HEK293 (cell line): ENCODE measurements at regions not wholly inside any gene's neighbourhood (a gene's known extent, or its start where the extent isn't known, plus 50 kb on each side); places are given as distances from the start of the nearest gene placed in this dataset.

Source experiments
- CTCF ChIA-PET: fragments of 350-600 bp; formaldehyde crosslinking; extraction: SDS; loops from one replicate; lab custom pipeline; 2021; ENCODE audit warnings: antibody characterized with exemption; lab: Yijun Ruan, JAX
- POLR2A ChIA-PET: fragments of 300-600 bp; formaldehyde crosslinking; extraction: SDS; loops from one replicate; lab custom pipeline; 2020; ENCODE audit warnings: antibody characterized with exemption, inconsistent platforms; lab: Yijun Ruan, JAX
- H3K27ac ChIP-seq: fragments of 200-500 bp; sonication (Bioruptor generic); 2 replicates; pipeline ENCODE4 v1.5.1; 2014; ENCODE audit warnings: low read depth, low read length, control low read depth, inconsistent platforms; ENCODE audit errors: extremely low read depth
- H3K36me3 ChIP-seq, 2 experiments: fragments of 200-500 bp in 1 of 2; sonication (Bioruptor generic) in 1 of 2; 1 replicate in 1 of 2; 2 replicates in 1 of 2; pipeline ENCODE4 v1.5.1; 2014 to 2017; ENCODE audit warnings: inconsistent platforms in 2 of 2, low read length in 2 of 2; ENCODE audit not compliant: control insufficient read depth in 2 of 2, insufficient read depth in 1 of 2
- H3K4me1 ChIP-seq: fragments of 200-500 bp; sonication (Bioruptor generic); 2 replicates; pipeline ENCODE4 v1.5.1; 2014; ENCODE audit warnings: mild to moderate bottlenecking, low read length, inconsistent platforms; ENCODE audit not compliant: control insufficient read depth, insufficient read depth
- H3K4me3 ChIP-seq: 2 replicates; pipeline ENCODE4 v1.5.1; 2011; ENCODE audit warnings: low read depth, mild to moderate bottlenecking, control low read depth, low read length, moderate library complexity
- H3K9me3 ChIP-seq: fragments of 200-500 bp; sonication (Bioruptor generic); 2 replicates; pipeline ENCODE4 v1.5.1; 2014; ENCODE audit warnings: low read depth, low read length, inconsistent platforms; ENCODE audit not compliant: control insufficient read depth, insufficient read depth
- HOXA7 ChIP-seq: sonication (generic); formaldehyde crosslinking; IDR thresholded peaks from 2 replicates; pipeline ENCODE4 v1.8.1; 2022; ENCODE audit warnings: missing genetic modification reagents, borderline replicate concordance
- IKZF3 ChIP-seq: fragments of 450-650 bp; IDR thresholded peaks from 2 replicates; pipeline ENCODE4 v1.5.0; 2018; ENCODE audit warnings: missing biosample characterization, mild to moderate bottlenecking, missing genetic modification characterization, moderate library complexity
- ZBTB1 ChIP-seq: fragments of 450-650 bp; formaldehyde crosslinking; IDR thresholded peaks from 2 replicates; pipeline ENCODE4 v1.5.1; 2016; ENCODE audit warnings: missing biosample characterization, missing genetic modification characterization
- ZBTB21 ChIP-seq: fragments of 450-650 bp; formaldehyde crosslinking; IDR thresholded peaks from 2 replicates; pipeline ENCODE4 v1.5.1; 2017; ENCODE audit warnings: missing biosample characterization, missing genetic modification characterization
- ZIC2 ChIP-seq: fragments of 450-650 bp; formaldehyde crosslinking; IDR thresholded peaks from 2 replicates; pipeline ENCODE4 v1.5.1; 2016; ENCODE audit warnings: missing biosample characterization, missing genetic modification characterization
- ZNF146 ChIP-seq: fragments of 450-650 bp; formaldehyde crosslinking; IDR thresholded peaks from 2 replicates; pipeline ENCODE4 v1.5.1; 2016; ENCODE audit warnings: missing biosample characterization, missing genetic modification characterization
- ZNF175 ChIP-seq: fragments of 450-650 bp; formaldehyde crosslinking; IDR thresholded peaks from 2 replicates; pipeline ENCODE4 v1.5.1; 2016; ENCODE audit warnings: missing biosample characterization, missing genetic modification characterization
- ZNF184 ChIP-seq: fragments of 450-650 bp; IDR thresholded peaks from 2 replicates; pipeline ENCODE4 v1.5.1; 2018; ENCODE audit warnings: missing biosample characterization, mild to moderate bottlenecking, missing genetic modification characterization
- ZNF2 ChIP-seq: fragments of 450-650 bp; formaldehyde crosslinking; IDR thresholded peaks from 2 replicates; pipeline ENCODE4 v1.5.1; 2016; ENCODE audit warnings: missing biosample characterization, missing genetic modification characterization
- ZNF23 ChIP-seq: fragments of 450-650 bp; formaldehyde crosslinking; IDR thresholded peaks from 2 replicates; pipeline ENCODE4 v1.5.1; 2016; ENCODE audit warnings: missing biosample characterization, missing genetic modification characterization, borderline replicate concordance
- ZNF239 ChIP-seq: fragments of 450-650 bp; formaldehyde crosslinking; IDR thresholded peaks from 2 replicates; pipeline ENCODE4 v1.5.1; 2016; ENCODE audit warnings: missing biosample characterization, missing genetic modification characterization
- ZNF354C ChIP-seq: fragments of 450-650 bp; formaldehyde crosslinking; IDR thresholded peaks from 2 replicates; pipeline ENCODE4 v1.5.1; 2016; ENCODE audit warnings: missing biosample characterization, missing genetic modification characterization, low read depth, borderline replicate concordance
- ZNF404 ChIP-seq: fragments of 450-650 bp; formaldehyde crosslinking; IDR thresholded peaks from 2 replicates; pipeline ENCODE4 v1.5.1; 2017; ENCODE audit warnings: missing biosample characterization, missing genetic modification characterization
- ZNF76 ChIP-seq: fragments of 450-650 bp; formaldehyde crosslinking; IDR thresholded peaks from 2 replicates; pipeline ENCODE4; 2016; ENCODE audit warnings: low read depth, missing biosample characterization, missing genetic modification characterization, borderline replicate concordance
- ZNF768 ChIP-seq: fragments of 450-650 bp; formaldehyde crosslinking; IDR thresholded peaks from 2 replicates; pipeline ENCODE4 v1.5.1; 2018; ENCODE audit warnings: missing biosample characterization, mild to moderate bottlenecking, missing genetic modification characterization
- ZNF776 ChIP-seq: fragments of 450-650 bp; formaldehyde crosslinking; IDR thresholded peaks from 2 replicates; pipeline ENCODE4 v1.5.0; 2017; ENCODE audit warnings: missing biosample characterization, missing genetic modification characterization, borderline replicate concordance
- TF ChIP-seq, protein P1 (sequence below): IDR thresholded peaks from 2 replicates; pipeline ENCODE4 v1.6.1; 2011; ENCODE audit warnings: mild to moderate bottlenecking, low read depth, low read length, borderline replicate concordance
- TF ChIP-seq, protein P2 (sequence below): fragments of 450-650 bp; formaldehyde crosslinking; IDR thresholded peaks from 2 replicates; pipeline ENCODE4 v1.5.1; 2016; ENCODE audit warnings: missing biosample characterization, missing genetic modification characterization, low read depth
- TF ChIP-seq, protein P3 (sequence below): fragments of 450-650 bp; formaldehyde crosslinking; IDR thresholded peaks from 2 replicates; pipeline ENCODE4 v1.5.1; 2016; ENCODE audit warnings: missing biosample characterization, missing genetic modification characterization
- TF ChIP-seq, protein P4 (sequence below): fragments of 450-650 bp; formaldehyde crosslinking; IDR thresholded peaks from 2 replicates; pipeline ENCODE4 v1.5.1; 2016; ENCODE audit warnings: missing biosample characterization, missing genetic modification characterization

DNA sequence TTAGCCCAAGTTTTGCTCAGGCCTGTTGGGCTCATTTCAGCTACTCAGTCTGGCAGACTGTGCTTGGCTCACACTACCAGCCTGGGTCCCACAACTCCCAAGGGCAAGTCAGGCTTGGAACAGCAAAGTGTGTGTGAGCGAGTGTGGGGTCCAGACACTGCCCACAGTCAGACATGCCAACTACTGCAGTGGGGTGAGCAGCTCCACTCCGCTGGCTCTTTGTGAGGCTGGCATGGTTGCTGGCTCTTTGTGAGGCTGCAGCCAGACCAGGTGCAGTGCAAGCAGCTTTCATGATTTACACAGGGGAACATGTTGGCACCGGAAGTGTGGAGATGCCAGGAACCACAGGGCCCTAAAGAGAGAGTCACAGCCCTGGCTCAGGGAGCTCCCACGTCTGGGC, 606.7 kb upstream of the FAM174A start (continued):
- TF ChIP-seq, protein P1, sequence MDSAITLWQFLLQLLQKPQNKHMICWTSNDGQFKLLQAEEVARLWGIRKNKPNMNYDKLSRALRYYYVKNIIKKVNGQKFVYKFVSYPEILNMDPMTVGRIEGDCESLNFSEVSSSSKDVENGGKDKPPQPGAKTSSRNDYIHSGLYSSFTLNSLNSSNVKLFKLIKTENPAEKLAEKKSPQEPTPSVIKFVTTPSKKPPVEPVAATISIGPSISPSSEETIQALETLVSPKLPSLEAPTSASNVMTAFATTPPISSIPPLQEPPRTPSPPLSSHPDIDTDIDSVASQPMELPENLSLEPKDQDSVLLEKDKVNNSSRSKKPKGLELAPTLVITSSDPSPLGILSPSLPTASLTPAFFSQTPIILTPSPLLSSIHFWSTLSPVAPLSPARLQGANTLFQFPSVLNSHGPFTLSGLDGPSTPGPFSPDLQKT: no peak
- TF ChIP-seq ZIC2 (tag by site-specific recombination) (no peak), ZNF175 (tag by site-specific recombination) (no peak)

DNA sequence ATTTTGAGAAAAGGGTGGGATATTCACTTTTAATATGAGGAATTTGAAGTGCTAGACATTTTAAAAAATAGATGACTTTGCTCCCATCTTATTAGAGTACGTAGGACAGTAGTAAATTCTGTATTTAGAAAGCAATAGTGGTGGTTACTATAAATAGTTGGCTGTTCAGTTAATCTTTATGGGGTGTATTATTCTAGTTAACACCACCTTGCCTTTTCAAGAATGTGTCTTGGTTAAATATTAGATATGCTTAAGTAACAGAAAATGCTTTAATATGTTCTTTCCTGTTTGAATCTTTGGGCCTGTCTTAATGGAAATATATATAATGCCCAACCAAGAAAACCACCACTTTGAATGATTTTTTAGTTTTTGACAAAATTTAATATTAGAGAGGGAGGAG, 608.7 kb upstream of the FAM174A start:
- TF ChIP-seq ZNF776 (tag by site-specific recombination) (no peak), ZNF768 (no peak), ZBTB21 (tag by site-specific recombination) (no peak), ZNF239 (tag by site-specific recombination) (no peak), ZBTB1 (tag by site-specific recombination) (no peak), ZNF2 (tag by site-specific recombination) (no peak), ZNF354C (tag by site-specific recombination) (no peak), ZNF404 (tag by site-specific recombination) (no peak), ZNF184 (tag by site-specific recombination) (no peak), ZNF76 (no peak), ZNF23 (tag by site-specific recombination) (no peak)
- TF ChIP-seq, protein P2, sequence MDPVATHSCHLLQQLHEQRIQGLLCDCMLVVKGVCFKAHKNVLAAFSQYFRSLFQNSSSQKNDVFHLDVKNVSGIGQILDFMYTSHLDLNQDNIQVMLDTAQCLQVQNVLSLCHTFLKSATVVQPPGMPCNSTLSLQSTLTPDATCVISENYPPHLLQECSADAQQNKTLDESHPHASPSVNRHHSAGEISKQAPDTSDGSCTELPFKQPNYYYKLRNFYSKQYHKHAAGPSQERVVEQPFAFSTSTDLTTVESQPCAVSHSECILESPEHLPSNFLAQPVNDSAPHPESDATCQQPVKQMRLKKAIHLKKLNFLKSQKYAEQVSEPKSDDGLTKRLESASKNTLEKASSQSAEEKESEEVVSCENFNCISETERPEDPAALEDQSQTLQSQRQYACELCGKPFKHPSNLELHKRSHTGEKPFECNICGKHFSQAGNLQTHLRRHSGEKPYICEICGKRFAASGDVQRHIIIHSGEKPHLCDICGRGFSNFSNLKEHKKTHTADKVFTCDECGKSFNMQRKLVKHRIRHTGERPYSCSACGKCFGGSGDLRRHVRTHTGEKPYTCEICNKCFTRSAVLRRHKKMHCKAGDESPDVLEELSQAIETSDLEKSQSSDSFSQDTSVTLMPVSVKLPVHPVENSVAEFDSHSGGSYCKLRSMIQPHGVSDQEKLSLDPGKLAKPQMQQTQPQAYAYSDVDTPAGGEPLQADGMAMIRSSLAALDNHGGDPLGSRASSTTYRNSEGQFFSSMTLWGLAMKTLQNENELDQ: no peak
- TF ChIP-seq, protein P3, sequence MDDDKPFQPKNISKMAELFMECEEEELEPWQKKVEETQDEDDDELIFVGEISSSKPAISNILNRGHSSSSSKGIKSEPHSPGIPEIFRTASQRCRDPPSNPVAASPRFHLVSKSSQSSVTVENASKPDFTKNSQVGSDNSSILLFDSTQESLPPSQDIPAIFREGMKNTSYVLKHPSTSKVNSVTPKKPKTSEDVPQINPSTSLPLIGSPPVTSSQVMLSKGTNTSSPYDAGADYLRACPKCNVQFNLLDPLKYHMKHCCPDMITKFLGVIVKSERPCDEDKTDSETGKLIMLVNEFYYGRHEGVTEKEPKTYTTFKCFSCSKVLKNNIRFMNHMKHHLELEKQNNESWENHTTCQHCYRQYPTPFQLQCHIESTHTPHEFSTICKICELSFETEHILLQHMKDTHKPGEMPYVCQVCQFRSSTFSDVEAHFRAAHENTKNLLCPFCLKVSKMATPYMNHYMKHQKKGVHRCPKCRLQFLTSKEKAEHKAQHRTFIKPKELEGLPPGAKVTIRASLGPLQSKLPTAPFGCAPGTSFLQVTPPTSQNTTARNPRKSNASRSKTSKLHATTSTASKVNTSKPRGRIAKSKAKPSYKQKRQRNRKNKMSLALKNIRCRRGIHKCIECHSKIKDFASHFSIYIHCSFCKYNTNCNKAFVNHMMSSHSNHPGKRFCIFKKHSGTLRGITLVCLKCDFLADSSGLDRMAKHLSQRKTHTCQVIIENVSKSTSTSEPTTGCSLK (tag by site-specific recombination): no peak
- TF ChIP-seq, protein P4, sequence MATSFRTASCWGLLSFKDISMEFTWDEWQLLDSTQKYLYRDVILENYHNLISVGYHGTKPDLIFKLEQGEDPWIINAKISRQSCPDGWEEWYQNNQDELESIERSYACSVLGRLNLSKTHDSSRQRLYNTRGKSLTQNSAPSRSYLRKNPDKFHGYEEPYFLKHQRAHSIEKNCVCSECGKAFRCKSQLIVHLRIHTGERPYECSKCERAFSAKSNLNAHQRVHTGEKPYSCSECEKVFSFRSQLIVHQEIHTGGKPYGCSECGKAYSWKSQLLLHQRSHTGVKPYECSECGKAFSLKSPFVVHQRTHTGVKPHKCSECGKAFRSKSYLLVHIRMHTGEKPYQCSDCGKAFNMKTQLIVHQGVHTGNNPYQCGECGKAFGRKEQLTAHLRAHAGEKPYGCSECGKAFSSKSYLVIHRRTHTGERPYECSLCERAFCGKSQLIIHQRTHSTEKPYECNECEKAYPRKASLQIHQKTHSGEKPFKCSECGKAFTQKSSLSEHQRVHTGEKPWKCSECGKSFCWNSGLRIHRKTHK (tag by site-specific recombination): no peak
- TF ChIP-seq, all 188 proteins: peak for 0
- Histone ChIP-seq H3K4me3 (no peak overlapping the region), H3K9me3 (no peaks in the 10 kb centered on the region), H3K4me1 (peaks cover 6% of the 10 kb centered on the region; the same call in 1 of the 2 replicates), H3K36me3 (no peaks in the 10 kb centered on the region), H3K27ac (no peak overlapping the region)
- ChIA-PET CTCF (no interaction called here), POLR2A (no interaction called here)

DNA sequence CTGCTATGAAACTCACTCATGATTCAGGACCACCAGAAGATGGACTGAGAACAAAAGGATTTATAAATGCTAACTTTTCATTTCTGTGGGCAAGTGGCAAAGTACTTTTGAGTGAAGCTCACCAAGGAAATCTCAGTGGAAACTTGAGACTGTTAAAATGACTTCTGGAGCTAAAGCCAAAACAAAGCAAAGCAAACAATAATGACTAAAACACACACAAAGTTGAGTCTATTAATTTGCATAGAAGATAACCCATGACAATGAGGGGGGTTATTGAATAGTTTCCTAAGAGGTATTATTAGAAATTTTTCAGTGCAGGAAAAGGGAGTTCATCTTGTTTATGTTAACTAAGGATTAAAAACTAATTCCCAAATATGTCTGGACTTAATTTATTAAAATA, 612.8 kb upstream of the FAM174A start:
- CTCF ChIA-PET: no interaction called here
- Histone ChIP-seq H3K4me1 (peaks cover 6% of the 10 kb centered on the region; the same call in 1 of the 2 replicates), H3K36me3 (no peaks in the 10 kb centered on the region), H3K4me3 (no peak overlapping the region), H3K9me3 (no peaks in the 10 kb centered on the region), H3K27ac (no peak overlapping the region)
- POLR2A ChIA-PET: no interaction called here
- TF ChIP-seq IKZF3 (tag by site-specific recombination) (no peak), HOXA7 (CRISPR knock-in tag) (no peak), ZNF146 (tag by site-specific recombination) (no peak)
